ENCODE measurements at regions not wholly inside any gene's neighbourhood (a gene's known extent, or its start where the extent isn't known, plus 50 kb on each side); places are given as distances from the start of the nearest gene placed in this dataset.

DNA sequence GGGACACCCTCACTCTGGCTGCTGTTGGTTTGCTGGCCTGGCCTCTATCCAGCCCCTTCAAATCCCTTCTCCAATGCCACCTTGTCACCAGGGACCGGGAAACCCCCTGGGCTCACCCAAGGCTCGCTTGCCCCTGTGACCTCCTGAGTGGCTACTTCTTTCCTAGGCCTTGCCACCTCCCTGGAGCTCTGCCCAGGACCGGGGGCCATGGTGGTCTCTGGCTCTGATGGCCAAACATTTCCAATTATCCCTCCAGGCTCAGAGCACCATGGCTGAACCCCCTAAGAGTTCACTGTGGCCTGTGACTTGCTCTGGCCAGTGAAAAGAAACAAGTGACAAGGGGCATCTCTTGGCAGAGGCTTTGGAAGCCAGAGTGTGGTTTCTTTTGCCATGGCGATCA lies 237.6 kb downstream of the TFCP2L1 start:
- no peak for FAIRE-seq
- DNase-seq (ENCODE audit: insufficient read length, low spot score): no peak
- no peak for TF ChIP-seq PAX5 (IDR thresholded peaks at IDR 0.05; ENCODE audit: insufficient read depth, low read length, severe bottlenecking)
- no peak for TF ChIP-seq POLR2A (IDR thresholded peaks at IDR 0.05; ENCODE audit: low read depth, low read length)
- no peak for TF ChIP-seq POLR2AphosphoS5 (IDR thresholded peaks at IDR 0.05; ENCODE audit: low read depth, low read length)
- TF ChIP-seq POU2F2 (IDR thresholded peaks at IDR 0.05; ENCODE audit: low read depth, low read length): no peak
- no peak for TF ChIP-seq TAF1 (IDR thresholded peaks at IDR 0.05; ENCODE audit: low read depth, low read length)
- no peak for TF ChIP-seq SPI1 (IDR thresholded peaks at IDR 0.05; ENCODE audit: low read depth, low read length)

DNA sequence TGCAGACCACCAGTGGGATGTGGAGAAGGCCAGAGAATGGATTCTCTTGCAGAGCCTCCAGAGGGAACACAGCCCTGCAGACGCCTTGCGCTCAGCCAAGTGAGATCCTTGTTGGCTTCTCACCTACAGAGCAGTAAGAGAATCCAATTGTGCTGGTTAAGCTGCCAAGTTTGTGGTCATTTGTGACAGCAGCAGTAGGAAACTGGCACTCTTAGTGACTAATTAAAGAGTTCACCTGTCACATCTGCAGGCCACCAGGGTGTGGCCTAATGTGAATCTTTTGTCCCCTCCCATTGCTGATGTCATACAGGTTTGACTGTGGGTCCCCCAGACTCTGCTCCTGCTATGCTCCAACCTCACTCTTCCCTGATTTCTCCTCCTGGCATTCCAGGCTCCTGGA lies 235.9 kb downstream of the TFCP2L1 start:
- no peak for TF ChIP-seq POU2F2 (IDR thresholded peaks at IDR 0.05; ENCODE audit: low read depth, low read length)

DNA sequence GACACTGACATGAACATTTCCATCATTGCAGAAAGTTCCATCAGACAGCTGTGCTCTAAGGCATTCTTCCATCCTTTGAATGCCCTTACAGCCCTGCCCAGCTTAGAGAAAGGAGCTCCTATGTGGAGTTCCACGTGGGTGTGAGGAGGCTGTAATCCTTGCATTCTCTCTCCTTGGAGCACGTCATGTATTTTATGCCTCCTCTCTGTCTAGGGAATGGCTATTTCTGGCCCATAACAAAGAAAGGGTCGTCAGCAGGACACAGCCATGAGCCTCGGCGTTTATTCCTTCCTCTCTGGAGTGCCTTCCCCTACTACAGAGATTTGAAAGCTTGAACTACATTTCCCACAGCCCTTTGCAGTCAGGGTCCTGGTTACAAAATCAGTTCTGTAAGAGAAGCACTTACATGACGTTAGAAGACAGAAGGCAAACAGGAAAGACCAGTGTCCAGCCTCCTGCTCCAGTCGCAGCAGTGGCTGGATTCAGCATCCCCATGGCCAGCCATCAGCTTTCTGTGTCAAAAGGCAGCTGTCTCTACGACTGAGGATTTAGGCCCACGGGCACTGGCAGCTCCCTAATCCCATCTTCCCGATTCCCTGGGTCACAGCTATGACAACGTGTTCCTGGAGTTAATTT lies 234.9 kb downstream of the TFCP2L1 start:
- FAIRE-seq (no peak), DNase-seq (ENCODE audit: insufficient read length, low spot score) (no peak)
- no peak for TF ChIP-seq POU2F2 (IDR thresholded peaks at IDR 0.05; ENCODE audit: low read depth, low read length)
- no peak for TF ChIP-seq POLR2AphosphoS5 (IDR thresholded peaks at IDR 0.05; ENCODE audit: low read depth, low read length)
- TF ChIP-seq POLR2A (IDR thresholded peaks at IDR 0.05; ENCODE audit: low read depth, low read length): no peak
- no peak for TF ChIP-seq TAF1 (IDR thresholded peaks at IDR 0.05; ENCODE audit: low read depth, low read length)
- no peak for TF ChIP-seq PAX5 (IDR thresholded peaks at IDR 0.05; ENCODE audit: insufficient read depth, low read length, severe bottlenecking)
- TF ChIP-seq SPI1 (IDR thresholded peaks at IDR 0.05; ENCODE audit: low read depth, low read length): no peak

More for the DNA sequence above, 235.9 kb downstream of the TFCP2L1 start:
- FAIRE-seq (no peak), DNase-seq (ENCODE audit: insufficient read length, low spot score) (no peak)

GRCh38 chr2:121051311-121051710 lies 233.7 kb downstream of the TFCP2L1 start:
- no peak for FAIRE-seq

DNA sequence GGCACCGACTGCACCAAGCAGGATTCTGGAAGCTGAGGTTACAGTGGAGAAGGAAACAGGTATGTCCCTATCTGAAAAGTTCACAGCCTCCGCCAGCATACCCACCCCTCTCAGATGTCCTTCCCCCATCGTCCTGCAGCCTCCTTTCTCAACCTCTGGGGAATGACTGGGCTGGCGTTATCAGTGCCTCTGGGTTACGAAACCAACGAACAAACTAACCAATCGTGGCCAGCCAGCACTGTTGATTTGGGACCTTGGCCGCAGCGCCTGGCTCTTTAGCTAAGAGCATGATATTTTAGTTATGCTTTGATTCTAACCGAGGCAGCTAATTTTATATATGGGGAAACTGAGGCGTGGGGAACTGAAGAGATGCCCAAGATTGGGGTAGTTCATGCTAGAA lies 233.0 kb downstream of the TFCP2L1 start:
- FAIRE-seq (no peak), DNase-seq (ENCODE audit: insufficient read length, low spot score) (no peak)
- TF ChIP-seq PAX5 (IDR thresholded peaks at IDR 0.05; ENCODE audit: insufficient read depth, low read length, severe bottlenecking) (no peak), TAF1 (IDR thresholded peaks at IDR 0.05; ENCODE audit: low read depth, low read length) (no peak), SPI1 (IDR thresholded peaks at IDR 0.05; ENCODE audit: low read depth, low read length) (no peak)

More at GRCh38 chr2:121051311-121051710, 233.7 kb downstream of the TFCP2L1 start:
- TF ChIP-seq SPI1 (IDR thresholded peaks at IDR 0.05; ENCODE audit: low read depth, low read length) (no peak), TAF1 (IDR thresholded peaks at IDR 0.05; ENCODE audit: low read depth, low read length) (no peak), POLR2AphosphoS5 (IDR thresholded peaks at IDR 0.05; ENCODE audit: low read depth, low read length) (no peak), PAX5 (IDR thresholded peaks at IDR 0.05; ENCODE audit: insufficient read depth, low read length, severe bottlenecking) (no peak), POLR2A (IDR thresholded peaks at IDR 0.05; ENCODE audit: low read depth, low read length) (no peak)
- no peak for DNase-seq (ENCODE audit: insufficient read length, low spot score)

DNA sequence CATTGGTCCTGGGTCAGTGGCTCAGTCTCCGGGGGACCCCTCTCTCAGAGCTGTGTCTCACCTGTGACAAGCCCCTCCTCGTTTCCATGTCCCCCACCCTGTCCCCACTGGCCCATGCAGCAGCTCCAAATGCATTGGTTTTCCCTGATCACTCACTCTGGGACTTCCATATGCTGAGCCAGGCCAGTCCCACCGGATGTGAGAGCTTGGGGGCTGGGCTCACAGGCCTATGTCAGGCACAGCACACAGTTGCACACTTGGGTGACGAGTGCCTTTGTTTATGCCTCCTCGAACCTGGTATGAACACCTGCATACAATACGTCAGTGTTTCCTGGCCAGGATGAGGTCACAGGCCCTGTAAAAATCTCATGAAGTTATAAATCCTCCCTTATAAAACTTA lies 232.5 kb downstream of the TFCP2L1 start:
- TF ChIP-seq POLR2AphosphoS5 (IDR thresholded peaks at IDR 0.05; ENCODE audit: low read depth, low read length) (no peak), POU2F2 (IDR thresholded peaks at IDR 0.05; ENCODE audit: low read depth, low read length) (no peak), TAF1 (IDR thresholded peaks at IDR 0.05; ENCODE audit: low read depth, low read length) (no peak), SPI1 (IDR thresholded peaks at IDR 0.05; ENCODE audit: low read depth, low read length) (no peak), POLR2A (IDR thresholded peaks at IDR 0.05; ENCODE audit: low read depth, low read length) (no peak), PAX5 (IDR thresholded peaks at IDR 0.05; ENCODE audit: insufficient read depth, low read length, severe bottlenecking) (no peak)
- FAIRE-seq (no peak), DNase-seq (ENCODE audit: insufficient read length, low spot score) (no peak)

DNA sequence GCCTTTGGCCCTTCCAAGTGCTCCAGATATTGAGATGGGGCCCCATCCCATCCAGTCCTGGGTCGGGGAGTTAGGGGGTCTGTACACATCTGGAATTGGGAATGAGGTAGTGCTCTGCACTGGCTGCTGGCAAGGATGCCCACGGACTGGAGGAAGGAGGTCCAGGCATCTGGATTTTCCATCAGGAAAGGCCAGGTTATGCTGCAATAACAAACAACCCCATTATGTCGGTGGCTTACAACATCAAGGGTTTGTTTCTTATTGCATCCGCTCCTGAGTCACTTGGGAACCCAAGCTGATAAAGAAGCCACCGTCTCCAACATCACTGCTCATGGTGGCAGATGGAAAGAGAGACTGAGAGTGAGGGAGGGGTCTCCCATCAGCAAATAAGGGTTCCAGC lies 229.9 kb downstream of the TFCP2L1 start:
- FAIRE-seq (no peak), DNase-seq (ENCODE audit: insufficient read length, low spot score) (no peak)
- TF ChIP-seq SPI1 (IDR thresholded peaks at IDR 0.05; ENCODE audit: low read depth, low read length): no peak
- no peak for TF ChIP-seq POU2F2 (IDR thresholded peaks at IDR 0.05; ENCODE audit: low read depth, low read length)
- TF ChIP-seq POLR2AphosphoS5 (IDR thresholded peaks at IDR 0.05; ENCODE audit: low read depth, low read length): no peak
- no peak for TF ChIP-seq TAF1 (IDR thresholded peaks at IDR 0.05; ENCODE audit: low read depth, low read length)
- no peak for TF ChIP-seq PAX5 (IDR thresholded peaks at IDR 0.05; ENCODE audit: insufficient read depth, low read length, severe bottlenecking)

DNA sequence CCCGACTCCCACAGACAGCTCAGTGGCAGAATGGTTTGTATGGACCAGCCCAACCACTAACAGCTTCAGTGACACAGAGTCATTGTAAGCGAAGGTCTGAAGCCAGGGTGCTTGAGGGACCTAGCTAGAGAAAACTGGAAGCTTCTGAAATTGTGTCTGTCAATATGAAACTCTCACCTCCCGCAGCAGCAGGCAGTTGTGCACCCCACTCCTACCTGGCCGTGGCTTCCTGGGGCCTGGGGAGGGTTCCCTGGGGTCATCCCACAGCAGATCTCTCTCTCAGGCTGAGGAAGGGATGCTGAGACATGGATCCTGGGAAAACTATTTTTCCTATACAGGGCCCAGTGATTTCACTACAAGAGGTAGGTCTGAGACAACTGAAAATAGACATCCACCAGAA lies 229.5 kb downstream of the TFCP2L1 start:
- no peak for FAIRE-seq
- DNase-seq (ENCODE audit: insufficient read length, low spot score): no peak
- TF ChIP-seq POU2F2 (IDR thresholded peaks at IDR 0.05; ENCODE audit: low read depth, low read length): no peak
- no peak for TF ChIP-seq TAF1 (IDR thresholded peaks at IDR 0.05; ENCODE audit: low read depth, low read length)
- TF ChIP-seq POLR2A (IDR thresholded peaks at IDR 0.05; ENCODE audit: low read depth, low read length): no peak
- no peak for TF ChIP-seq PAX5 (IDR thresholded peaks at IDR 0.05; ENCODE audit: insufficient read depth, low read length, severe bottlenecking)
- TF ChIP-seq POLR2AphosphoS5 (IDR thresholded peaks at IDR 0.05; ENCODE audit: low read depth, low read length): no peak
- no peak for TF ChIP-seq SPI1 (IDR thresholded peaks at IDR 0.05; ENCODE audit: low read depth, low read length)

DNA sequence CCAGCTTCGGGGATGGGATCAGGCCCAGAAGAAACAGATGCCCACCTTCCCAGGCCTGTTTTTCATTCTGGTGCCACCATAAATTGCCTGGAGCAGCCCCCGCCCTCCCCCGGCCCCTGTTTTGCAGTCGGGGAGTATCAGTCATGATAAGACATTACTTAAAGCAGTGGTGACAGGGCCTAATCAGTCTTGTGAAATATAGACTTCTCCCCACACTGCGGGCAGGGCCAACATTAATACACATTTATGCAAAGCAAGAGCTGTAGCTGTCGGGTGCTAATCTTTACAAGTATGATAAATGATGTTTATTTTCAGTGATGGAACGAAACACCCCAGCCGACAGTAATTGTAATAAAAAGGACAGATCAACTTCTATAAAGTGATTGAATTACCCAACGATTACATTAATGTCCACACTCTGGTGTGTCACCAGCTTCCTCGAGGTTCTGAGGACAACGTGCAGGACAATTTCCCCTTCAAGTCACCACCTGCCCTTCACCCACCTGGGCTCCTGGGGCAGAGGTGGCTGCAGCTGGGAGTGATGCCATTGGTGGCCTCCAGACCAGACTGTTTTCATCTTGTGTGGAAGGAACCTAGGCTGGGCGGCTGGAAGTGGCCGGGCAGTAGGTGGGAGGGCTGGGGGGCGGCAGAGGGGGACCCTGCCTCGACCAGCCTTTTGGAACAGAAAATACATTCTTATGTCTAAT lies 226.0 kb downstream of the TFCP2L1 start:
- FAIRE-seq (no peak), DNase-seq (ENCODE audit: insufficient read length, low spot score) (no peak)
- no peak for TF ChIP-seq PAX5 (IDR thresholded peaks at IDR 0.05; ENCODE audit: insufficient read depth, low read length, severe bottlenecking)
- no peak for TF ChIP-seq POLR2A (IDR thresholded peaks at IDR 0.05; ENCODE audit: low read depth, low read length)
- TF ChIP-seq POU2F2 (IDR thresholded peaks at IDR 0.05; ENCODE audit: low read depth, low read length): no peak
- no peak for TF ChIP-seq SPI1 (IDR thresholded peaks at IDR 0.05; ENCODE audit: low read depth, low read length)
- no peak for TF ChIP-seq POLR2AphosphoS5 (IDR thresholded peaks at IDR 0.05; ENCODE audit: low read depth, low read length)
